Heart right ventricle (tissue), 16 donors: ENCODE measurements at regions not wholly inside any gene's neighbourhood (a gene's known extent, or its start where the extent isn't known, plus 50 kb on each side); places are given as distances from the start of the nearest gene placed in this dataset.

Experiments
- ATAC-seq, 8 donors: fragments of 200-7000 bp; cut with Tn5 transposase; one replicate each; pipeline ENCODE4 v1.9.1; 2020; ENCODE audit warnings: mild to moderate bottlenecking in 8 of 8, moderate library complexity in 8 of 8, moderate number of reproducible peaks in 1 of 8
- DNase-seq, 2 donors: peaks; one replicate each; pipeline ENCODE4 v3.0.0-alpha.2; 2020
- H3K27ac ChIP-seq, 10 donors: fragments of 200-600 bp; sonication (generic) in 2 of 10; one replicate each; pipeline versions ENCODE4 v1.5.0 to v1.8.0; 2020 to 2022; ENCODE audit warnings: mild to moderate bottlenecking in 3 of 10
- H3K27me3 ChIP-seq, 7 donors: fragments of 200-600 bp; one replicate each; pipeline ENCODE4 v1.8.0; 2021 to 2022; ENCODE audit warnings: mild to moderate bottlenecking in 2 of 7
- H3K36me3 ChIP-seq, 9 donors: fragments of 200-600 bp; sonication (generic) in 1 of 9; one replicate each; pipeline versions ENCODE4 v1.5.0 to v1.8.0; 2020 to 2022; ENCODE audit warnings: mild to moderate bottlenecking in 2 of 9
- H3K4me1 ChIP-seq, 9 donors: fragments of 200-600 bp; sonication (generic) in 1 of 9; one replicate each; pipeline versions ENCODE4 v1.5.0 to v1.8.0; 2020 to 2022; ENCODE audit warnings: mild to moderate bottlenecking in 4 of 9
- H3K4me3 ChIP-seq, 10 donors: fragments of 200-600 bp; sonication (generic) in 2 of 10; one replicate each; pipeline versions ENCODE4 v1.5.0 to v1.8.0; 2020 to 2022; ENCODE audit warnings: mild to moderate bottlenecking in 7 of 10, moderate library complexity in 2 of 10
- H3K9me3 ChIP-seq, 11 donors: fragments of 200-600 bp in 10 of 11; sonication (generic) in 2 of 11; one replicate each; pipeline versions ENCODE4 v1.5.0 to v1.8.0; 2013 to 2022; ENCODE audit warnings: mild to moderate bottlenecking in 2 of 11, control low read depth in 1 of 11, moderate library complexity in 1 of 11
- CTCF ChIP-seq, 9 donors: fragments of 200-600 bp; sonication (generic) in 2 of 9; IDR thresholded peaks; one replicate each; pipeline versions ENCODE4 v1.5.0 to v1.8.0; 2021 to 2022; ENCODE audit warnings: antibody characterized with exemption in 9 of 9, mild to moderate bottlenecking in 5 of 9, moderate library complexity in 1 of 9
- WGBS, 2 donors: extraction: QIAGEN DNeasy Blood & Tissue Kit; methylation state at CpG; one replicate each; pipeline ENCODE4 v1.1.7; 2013; ENCODE audit warnings: inconsistent platforms in 1 of 2; 5-methylcytosine and 5-hydroxymethylcytosine counted together
- intact Hi-C, 10 donors: fragments of 100-400 bp; cut with DNase I; formaldehyde crosslinking; loops; one replicate each; pipeline versions ENCODE4 v1.11.1 to v1.14.2; 2022
- donor health status: Arrhythmogenic right ventricular cardiomyopathy.
- donor health status: ischemic (EF 13 %, LVEDD 7.1; RV severe dilation, severe dysfunction).
- donor health status: healthy with polysubstance abuse.
- donor health status: DM: no; HTN: yes; CAD: no.
- donor health status: DM: no; HTN: no; CAD: no.
- donor health status: ischemic (EF 25% LVEDD 6.9; RV normal size, moderate dysfunction).
- donor health status: ischemic (EF 25% LVEDD 5.7; RV mildly dilated, moderate dysfunction).
- donor health status: healthy.
- donor health status: DM: yes; HTN: yes; CAD: no.
- donor health status: Ischemic cardiomyopathy.
- donor health status: ischemic (EF 35%, LVEDD 5.7; RV mildly dilated, moderate dysfunction).
- donor health status: nonischemic (EF 11% LVEDD 7.7; RV severe dilation, severe dysfunction).
- donor health status: DM: yes; HTN: yes; CAD: no.
- donor health status: PGD.
- donor health status: ischemic (EF 29% LVEDD 5.4; RV normal size, mild dysfunction).
- donor health status: nonischemic (EF 23%, LVEDD 6.1; RV moderate dilation, normal function).

GRCh38 chr2:16181741-16182090 lies 241.4 kb downstream of the MYCN start:
- Histone ChIP-seq H3K27me3 (peaks cover 0 to 15% (median 0%) of the 10 kb centered on the region in 7 donors), H3K36me3 (no peaks in the 10 kb centered on the region), H3K27ac (no peak overlapping the region), H3K9me3 (no peaks in the 10 kb centered on the region), H3K4me1 (peaks cover 0 to 17% (median 0%) of the 10 kb centered on the region in 9 donors), H3K4me3 (no peak overlapping the region)
- DNase-seq (no peak), ATAC-seq (no peak)
- 86 to 93% methylated on average over 8 of the region's 8 CpGs for WGBS, 2 donors
- intact Hi-C loops = loop anchor here in 1 of 10 donors (2.0 kb wide), 1 partner anchor 55 kb away; no protein-coding TSS in a partner anchor
- TF ChIP-seq CTCF (IDR thresholded peaks at IDR 0.05) = no peak

- 92 to 94% methylated on average over 12 of the region's 12 CpGs for WGBS, 2 donors
- intact Hi-C loops = no loop called here
These were observed 240.9 kb downstream of the MYCN start for GRCh38 chr2:16181062-16181740.

GRCh38 chr2:16180631-16181030 lies 240.3 kb downstream of the MYCN start:
- no peaks in the 10 kb centered on the region for H3K36me3 ChIP-seq
- H3K27me3 ChIP-seq = peaks cover 0 to 15% (median 0%) of the 10 kb centered on the region in 7 donors
- intact Hi-C loops = no loop called here
- H3K27ac ChIP-seq = no peak overlapping the region
- DNase-seq = no peak
- no peaks in the 10 kb centered on the region for H3K9me3 ChIP-seq
- no peak for ATAC-seq
- no peak overlapping the region for H3K4me3 ChIP-seq
- WGBS, 2 donors = 86 to 91% methylated on average over 6 of the region's 6 CpGs
- H3K4me1 ChIP-seq = peaks cover 0 to 17% (median 0%) of the 10 kb centered on the region in 9 donors
- no peak for TF ChIP-seq CTCF (IDR thresholded peaks at IDR 0.05)

More at GRCh38 chr2:16181062-16181740, 240.9 kb downstream of the MYCN start:
- TF ChIP-seq CTCF (IDR thresholded peaks at IDR 0.05) = no peak
- H3K4me3 ChIP-seq = no peak overlapping the region
- DNase-seq (no peak), ATAC-seq (peak in 2 of 8 donors; percentile 13 to 31)
- H3K27ac ChIP-seq = no peak overlapping the region
- no peaks in the 10 kb centered on the region for H3K9me3 ChIP-seq
- peaks cover 0 to 17% (median 0%) of the 10 kb centered on the region in 9 donors for H3K4me1 ChIP-seq
- no peaks in the 10 kb centered on the region for H3K36me3 ChIP-seq
- H3K27me3 ChIP-seq = peaks cover 0 to 15% (median 0%) of the 10 kb centered on the region in 7 donors

- ATAC-seq (peak in 5 of 8 donors; percentile 34 to 87 (median 71)), DNase-seq (peak in 1 of 2 donors; percentile 24)
- intact Hi-C loops = no loop called here
- Histone ChIP-seq H3K4me3 (no peak overlapping the region), H3K9me3 (no peaks in the 10 kb centered on the region), H3K4me1 (peaks cover 0 to 17% (median 0%) of the 10 kb centered on the region in 9 donors), H3K36me3 (no peaks in the 10 kb centered on the region), H3K27ac (no peak overlapping the region), H3K27me3 (peaks cover 0 to 14% (median 0%) of the 10 kb centered on the region in 7 donors)
- TF ChIP-seq CTCF (IDR thresholded peaks at IDR 0.05) = no peak
- 44 to 58% methylated on average over 8 of the region's 8 CpGs for WGBS, 2 donors
These were observed 239.5 kb downstream of the MYCN start for GRCh38 chr2:16179701-16180416.
